GM12891 (cell line): ENCODE measurements at regions not wholly inside any gene's neighbourhood (a gene's known extent, or its start where the extent isn't known, plus 50 kb on each side); places are given as distances from the start of the nearest gene placed in this dataset.

Experiments
- POLR2A ChIP-seq: IDR thresholded peaks from 2 replicates; pipeline ENCODE4 v1.6.1; 2011; ENCODE audit warnings: low read depth, low read length, control low read depth
- POLR2AphosphoS5 ChIP-seq: IDR thresholded peaks from 2 replicates; pipeline ENCODE4 v1.6.1; 2011; ENCODE audit warnings: low read depth, low read length, control low read depth
- TAF1 ChIP-seq: IDR thresholded peaks from 2 replicates; pipeline ENCODE4 v1.6.1; 2011; ENCODE audit warnings: low read depth, low read length, control low read depth

- TF ChIP-seq POLR2A (no peak), TAF1 (no peak), POLR2AphosphoS5 (no peak)
Measured at GRCh38 chr9:107542411-107543157, 53.0 kb upstream of the KLF4 start.
